ENCODE measurements at regions not wholly inside any gene's neighbourhood (a gene's known extent, or its start where the extent isn't known, plus 50 kb on each side); places are given as distances from the start of the nearest gene placed in this dataset.
A peak's percentile ranks its signal among the peaks of the same experiment; 100 is the strongest.

GRCh38 chr13:40063703-40064102 lies 408.2 kb downstream of the COG6 start:
- no peak for TF ChIP-seq CTCF (IDR thresholded peaks at IDR 0.05; ENCODE audit: low read depth, low read length)
- DNase-seq (ENCODE audit: extremely low read depth, low read depth): no peak

DNA sequence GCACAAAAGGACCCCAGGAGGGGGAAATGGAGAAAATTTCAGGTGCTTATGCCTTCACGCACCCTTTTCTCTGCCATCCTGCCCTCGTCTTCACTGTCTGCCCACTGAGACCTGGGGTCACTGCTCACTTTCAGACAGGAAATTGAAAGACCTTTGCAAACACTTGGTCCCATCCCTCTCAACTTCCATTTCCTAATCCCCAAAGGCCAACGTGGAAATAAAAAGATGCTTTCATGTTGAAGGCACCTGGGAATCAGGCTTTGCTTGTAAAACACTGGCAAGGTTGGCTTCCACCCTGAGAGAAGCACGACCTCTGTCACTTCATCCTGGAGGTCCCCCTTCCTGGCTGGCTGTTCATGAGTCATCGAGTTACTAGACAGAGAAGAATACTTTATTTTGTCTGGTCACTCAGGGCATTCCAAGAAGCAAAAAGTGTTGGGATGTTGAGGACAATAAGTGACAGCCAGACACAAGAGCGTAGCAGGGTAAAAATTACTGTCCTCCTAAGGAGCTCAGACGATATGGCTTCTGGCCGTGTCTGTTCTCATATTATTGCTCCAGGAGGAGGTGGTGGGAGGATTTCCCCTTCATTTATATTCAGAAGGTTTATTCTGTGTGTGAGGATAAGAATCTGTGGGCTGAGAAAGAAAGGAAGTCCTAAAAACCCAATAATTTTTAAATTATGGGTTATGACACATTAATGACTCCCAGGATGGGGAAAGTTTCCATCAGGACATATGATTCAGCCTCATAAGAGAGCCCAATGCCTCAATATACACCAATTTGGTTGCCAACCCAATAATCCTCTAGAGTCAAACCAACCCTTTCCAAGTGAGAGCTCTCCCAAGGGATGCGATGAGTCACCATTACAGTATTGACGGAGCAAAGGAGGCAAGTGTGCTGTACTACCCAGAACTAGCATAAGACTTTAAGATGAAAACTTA lies 409.0 kb downstream of the COG6 start:
- DNase-seq (ENCODE audit: extremely low read depth, low read depth): peak; percentile 19
- TF ChIP-seq CTCF (IDR thresholded peaks at IDR 0.05; ENCODE audit: low read depth, low read length): no peak

GRCh38 chr13:40069173-40070044 lies 413.9 kb downstream of the COG6 start:
- TF ChIP-seq CTCF (IDR thresholded peaks at IDR 0.05; ENCODE audit: low read depth, low read length): peak; percentile 81

DNA sequence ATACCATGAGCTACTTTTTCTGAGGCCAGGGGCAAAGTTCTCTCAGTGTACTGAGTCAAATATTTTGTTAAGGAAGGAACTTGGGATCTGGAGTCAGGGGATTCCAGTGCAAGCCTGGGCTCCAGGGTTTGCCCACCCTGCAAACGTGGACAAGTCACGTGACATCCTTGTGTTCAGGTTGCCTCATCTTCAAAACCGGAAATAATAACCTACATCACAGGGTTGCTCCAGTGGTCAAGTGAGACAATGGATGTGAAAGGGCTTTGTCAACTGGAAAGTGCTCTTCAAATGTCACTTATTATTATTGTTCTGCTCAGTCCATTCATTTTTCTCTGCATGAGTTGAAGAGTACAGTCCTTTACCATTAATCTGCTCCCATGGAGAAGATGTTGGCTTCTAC lies 414.9 kb downstream of the COG6 start:
- no peak for DNase-seq (ENCODE audit: extremely low read depth, low read depth)
- TF ChIP-seq CTCF (IDR thresholded peaks at IDR 0.05; ENCODE audit: low read depth, low read length): no peak

More at GRCh38 chr13:40069173-40070044, 413.9 kb downstream of the COG6 start:
- peak; percentile 10 for DNase-seq (ENCODE audit: extremely low read depth, low read depth)

DNA sequence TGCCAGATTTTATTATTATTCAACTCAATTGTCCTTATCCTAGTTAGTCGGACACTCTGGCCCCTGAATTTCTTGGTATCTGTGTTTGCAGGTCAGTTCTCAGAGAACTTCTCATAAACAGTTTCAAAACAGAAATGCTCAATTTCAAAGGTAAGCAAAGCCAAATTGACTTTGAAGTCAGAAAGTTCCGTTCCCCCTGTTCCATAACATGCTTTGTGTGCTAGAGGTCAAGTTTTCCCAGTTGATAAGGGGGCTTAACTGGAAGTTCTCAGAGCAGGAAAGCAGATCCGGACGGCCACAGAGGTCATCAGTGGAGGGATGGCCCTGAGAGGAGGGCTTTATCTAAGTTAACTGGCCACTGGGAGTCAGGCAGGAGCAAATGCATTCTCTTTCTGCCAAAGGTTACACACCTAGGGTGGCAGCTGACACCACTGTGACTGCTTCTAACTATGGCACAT lies 417.2 kb downstream of the COG6 start:
- DNase-seq (ENCODE audit: extremely low read depth, low read depth): no peak
- no peak for TF ChIP-seq CTCF (IDR thresholded peaks at IDR 0.05; ENCODE audit: low read depth, low read length)

DNA sequence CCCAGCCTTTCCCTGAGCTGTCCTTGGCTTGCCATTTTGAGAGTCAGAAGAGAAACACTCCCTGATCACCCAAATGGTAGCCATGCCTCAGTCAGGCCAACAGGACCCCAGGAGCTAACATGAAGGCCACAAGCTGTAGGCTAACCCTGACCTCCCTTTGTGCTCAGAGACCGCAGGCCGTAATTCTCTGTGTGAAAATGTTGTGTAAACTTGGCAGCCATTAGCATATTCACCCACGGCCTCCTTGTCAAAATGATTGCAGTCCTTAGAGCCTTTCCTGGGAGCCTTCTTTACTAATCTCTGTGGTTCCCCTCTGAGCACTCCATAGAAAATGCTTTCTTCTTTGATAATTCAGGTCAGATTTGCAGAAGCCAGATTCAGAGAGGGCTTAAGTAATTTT lies 418.9 kb downstream of the COG6 start:
- DNase-seq (ENCODE audit: extremely low read depth, low read depth): no peak
- no peak for TF ChIP-seq CTCF (IDR thresholded peaks at IDR 0.05; ENCODE audit: low read depth, low read length)
